ENCODE measurements at regions not wholly inside any gene's neighbourhood (a gene's known extent, or its start where the extent isn't known, plus 50 kb on each side); places are given as distances from the start of the nearest gene placed in this dataset.

DNA sequence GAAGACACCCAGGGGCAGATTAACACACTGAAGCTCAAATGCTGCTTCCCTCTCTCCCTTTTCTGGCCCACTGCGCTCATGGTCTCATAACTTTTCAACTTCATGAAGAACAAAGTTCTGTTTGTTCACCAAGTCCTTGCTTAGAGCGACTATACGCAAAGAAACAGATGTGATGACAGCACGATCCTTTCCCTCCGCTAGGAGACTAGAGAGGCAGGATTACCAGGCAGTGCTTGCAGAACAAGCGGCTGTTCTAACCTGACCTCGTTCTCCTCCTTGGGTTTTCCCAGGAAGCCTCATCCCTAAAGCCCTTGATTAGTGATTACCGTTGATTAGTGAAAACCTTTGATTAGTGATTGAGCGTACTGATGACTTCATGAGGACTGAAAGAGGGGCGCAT, 649.9 kb downstream of the IRX1 start:
- H3K9me3 Mint-ChIP-seq: peaks cover 2% of the 10 kb centered on the region
- H3K4me1 Mint-ChIP-seq: peaks cover 4% of the 10 kb centered on the region
- no peaks in the 10 kb centered on the region for H3K36me3 Mint-ChIP-seq (ENCODE audit: low read depth)
- DNase-seq (ENCODE audit: low read depth, low spot score): no peak
- H3K27ac Mint-ChIP-seq (ENCODE audit: unreplicated experiment): no peak overlapping the region
- no peaks in the 10 kb centered on the region for H3K27me3 Mint-ChIP-seq (ENCODE audit: low read depth)
- H3K4me3 Mint-ChIP-seq: no peak overlapping the region
- TF ChIP-seq CTCF (conservative IDR thresholded peaks at IDR 0.05): no peak

DNA sequence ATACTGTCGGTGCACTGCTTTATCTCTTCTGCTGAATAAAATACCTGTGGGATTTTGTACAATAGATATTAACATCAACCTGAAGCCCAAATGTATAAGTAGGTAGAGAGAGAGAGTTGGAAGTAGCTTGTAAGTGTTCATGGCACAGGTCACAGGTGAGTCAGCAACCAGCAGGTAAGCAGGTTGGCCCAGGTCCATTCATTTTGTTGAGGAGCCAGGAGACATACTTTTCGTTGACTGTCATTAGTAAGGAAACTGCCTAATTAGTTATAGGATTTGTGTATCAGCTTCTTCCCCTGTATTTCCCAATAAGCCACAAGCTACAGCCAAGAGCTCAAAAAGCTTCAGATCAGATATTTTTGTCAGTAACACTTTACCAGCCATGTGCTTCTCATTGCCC, 650.8 kb downstream of the IRX1 start:
- H3K4me1 Mint-ChIP-seq: peaks cover 4% of the 10 kb centered on the region
- no peak for DNase-seq (ENCODE audit: low read depth, low spot score)
- no peak for TF ChIP-seq CTCF (conservative IDR thresholded peaks at IDR 0.05)
- no peaks in the 10 kb centered on the region for H3K27me3 Mint-ChIP-seq (ENCODE audit: low read depth)
- no peaks in the 10 kb centered on the region for H3K36me3 Mint-ChIP-seq (ENCODE audit: low read depth)
- H3K27ac Mint-ChIP-seq (ENCODE audit: unreplicated experiment): no peak overlapping the region
- peaks cover 2% of the 10 kb centered on the region for H3K9me3 Mint-ChIP-seq
- no peak overlapping the region for H3K4me3 Mint-ChIP-seq

GRCh38 chr5:4250254-4250653, 654.6 kb downstream of the IRX1 start:
- no peak for TF ChIP-seq CTCF (conservative IDR thresholded peaks at IDR 0.05)
- Mint-ChIP-seq H3K4me1 (peaks cover 2% of the 10 kb centered on the region), H3K27me3 (ENCODE audit: low read depth) (no peaks in the 10 kb centered on the region), H3K36me3 (ENCODE audit: low read depth) (no peaks in the 10 kb centered on the region), H3K4me3 (no peak overlapping the region), H3K9me3 (no peaks in the 10 kb centered on the region), H3K27ac (ENCODE audit: unreplicated experiment) (no peak overlapping the region)
- DNase-seq (ENCODE audit: low read depth, low spot score): no peak

DNA sequence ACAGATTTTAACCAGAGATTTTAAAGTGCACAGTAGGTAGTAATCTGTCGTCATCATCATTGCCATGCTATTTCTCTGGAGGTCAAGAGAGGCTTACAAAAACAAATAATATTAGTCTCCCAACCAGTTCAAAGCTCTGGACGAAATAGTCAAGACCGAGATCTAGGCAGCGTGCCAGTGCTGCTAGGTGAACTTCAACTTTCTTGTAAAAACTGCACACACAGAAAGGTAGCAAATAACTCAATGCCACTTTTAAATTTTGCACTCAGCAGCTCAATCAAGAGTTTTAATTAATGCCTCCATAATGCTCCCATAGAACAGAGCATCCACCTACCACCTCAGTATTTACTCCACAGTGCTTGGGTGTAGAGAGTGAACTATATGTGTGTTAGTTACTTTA, 656.8 kb downstream of the IRX1 start:
- no peak overlapping the region for H3K27ac Mint-ChIP-seq (ENCODE audit: unreplicated experiment)
- H3K36me3 Mint-ChIP-seq (ENCODE audit: low read depth): no peaks in the 10 kb centered on the region
- H3K9me3 Mint-ChIP-seq: no peaks in the 10 kb centered on the region
- no peaks in the 10 kb centered on the region for H3K4me1 Mint-ChIP-seq
- no peaks in the 10 kb centered on the region for H3K27me3 Mint-ChIP-seq (ENCODE audit: low read depth)
- DNase-seq (ENCODE audit: low read depth, low spot score): no peak
- no peak for TF ChIP-seq CTCF (conservative IDR thresholded peaks at IDR 0.05)
- H3K4me3 Mint-ChIP-seq: no peak overlapping the region

DNA sequence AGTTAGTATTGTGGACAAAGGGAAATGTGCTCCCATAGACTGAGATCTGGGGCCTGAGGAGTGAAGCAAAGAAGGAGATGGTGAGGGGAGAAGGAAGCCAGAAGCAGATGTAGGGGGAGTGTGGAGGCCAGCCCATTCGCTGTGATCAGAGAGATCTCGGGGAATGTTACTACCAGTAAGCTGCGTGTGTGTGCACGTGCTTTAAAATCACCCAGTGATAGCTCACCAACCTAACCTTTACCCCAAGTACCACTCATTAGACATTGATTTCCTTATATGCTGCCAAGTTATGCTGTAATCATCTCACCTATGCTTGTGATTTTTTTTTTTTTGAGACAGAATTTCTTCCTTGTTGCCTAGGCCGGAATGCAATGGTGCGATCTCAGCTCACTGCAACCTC, 659.1 kb downstream of the IRX1 start:
- H3K36me3 Mint-ChIP-seq (ENCODE audit: low read depth): no peaks in the 10 kb centered on the region
- DNase-seq (ENCODE audit: low read depth, low spot score): no peak
- no peaks in the 10 kb centered on the region for H3K27me3 Mint-ChIP-seq (ENCODE audit: low read depth)
- no peak overlapping the region for H3K27ac Mint-ChIP-seq (ENCODE audit: unreplicated experiment)
- no peak overlapping the region for H3K4me3 Mint-ChIP-seq
- TF ChIP-seq CTCF (conservative IDR thresholded peaks at IDR 0.05): no peak
- H3K9me3 Mint-ChIP-seq: no peaks in the 10 kb centered on the region
- H3K4me1 Mint-ChIP-seq: no peaks in the 10 kb centered on the region

GRCh38 chr5:4255441-4255840, 659.8 kb downstream of the IRX1 start:
- Mint-ChIP-seq H3K27ac (ENCODE audit: unreplicated experiment) (no peak overlapping the region), H3K9me3 (no peaks in the 10 kb centered on the region), H3K36me3 (ENCODE audit: low read depth) (no peaks in the 10 kb centered on the region), H3K4me3 (no peak overlapping the region), H3K27me3 (ENCODE audit: low read depth) (no peaks in the 10 kb centered on the region), H3K4me1 (no peaks in the 10 kb centered on the region)
- no peak for DNase-seq (ENCODE audit: low read depth, low spot score)
- no peak for TF ChIP-seq CTCF (conservative IDR thresholded peaks at IDR 0.05)

Measured in neural crest cell (in vitro differentiated cells).